ENCODE measurements at regions not wholly inside any gene's neighbourhood (a gene's known extent, or its start where the extent isn't known, plus 50 kb on each side); places are given as distances from the start of the nearest gene placed in this dataset.

DNA sequence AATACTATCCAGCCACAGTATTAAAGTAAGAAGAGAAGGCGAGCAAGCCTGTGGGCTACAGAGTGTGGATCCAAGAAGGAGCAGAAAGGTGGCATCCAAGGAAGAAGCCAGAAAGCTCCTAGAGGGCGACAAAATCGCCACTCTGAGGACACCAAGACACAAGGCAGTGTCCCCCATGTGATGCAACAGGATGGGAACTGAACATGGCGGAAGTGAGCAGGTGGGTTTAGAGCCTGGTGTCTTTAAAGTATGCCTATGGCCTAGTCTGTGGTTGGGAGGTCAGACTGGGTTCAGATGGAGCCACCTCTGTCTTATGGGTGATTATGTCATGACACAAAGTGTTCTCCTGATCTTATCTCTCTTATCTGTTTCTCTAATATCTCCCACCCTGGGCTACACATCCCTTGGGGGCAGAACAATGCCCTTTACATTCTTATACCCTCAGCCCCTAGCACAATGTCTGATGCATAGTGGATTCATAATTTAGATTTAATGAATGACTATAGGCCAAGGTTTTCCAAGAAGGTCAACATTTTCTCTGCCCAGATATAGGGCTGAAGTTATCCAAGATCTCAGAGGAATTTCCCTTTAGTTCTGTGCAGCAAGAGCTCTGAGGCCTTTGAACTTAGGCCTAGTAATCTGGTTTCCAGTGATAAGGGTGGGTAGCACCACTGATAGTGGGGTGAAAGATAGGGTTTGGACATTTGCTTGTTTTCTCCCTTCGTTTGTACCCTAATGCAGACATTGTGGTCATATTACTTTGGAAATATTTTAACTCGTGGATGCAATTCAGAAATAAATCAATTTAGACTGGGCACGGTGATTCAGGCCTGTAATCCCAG is 167.3 kb upstream of the AKIRIN2 start:
- DNase-seq (ENCODE audit: extremely low read depth, low read depth, low spot score): no peak

GRCh38 chr6:87860902-87861301 is 158.9 kb upstream of the AKIRIN2 start:
- DNase-seq (ENCODE audit: extremely low read depth, low read depth, low spot score): no peak

GRCh38 chr6:87858440-87858839 is 156.4 kb upstream of the AKIRIN2 start:
- DNase-seq (ENCODE audit: extremely low read depth, low read depth, low spot score): no peak

DNA sequence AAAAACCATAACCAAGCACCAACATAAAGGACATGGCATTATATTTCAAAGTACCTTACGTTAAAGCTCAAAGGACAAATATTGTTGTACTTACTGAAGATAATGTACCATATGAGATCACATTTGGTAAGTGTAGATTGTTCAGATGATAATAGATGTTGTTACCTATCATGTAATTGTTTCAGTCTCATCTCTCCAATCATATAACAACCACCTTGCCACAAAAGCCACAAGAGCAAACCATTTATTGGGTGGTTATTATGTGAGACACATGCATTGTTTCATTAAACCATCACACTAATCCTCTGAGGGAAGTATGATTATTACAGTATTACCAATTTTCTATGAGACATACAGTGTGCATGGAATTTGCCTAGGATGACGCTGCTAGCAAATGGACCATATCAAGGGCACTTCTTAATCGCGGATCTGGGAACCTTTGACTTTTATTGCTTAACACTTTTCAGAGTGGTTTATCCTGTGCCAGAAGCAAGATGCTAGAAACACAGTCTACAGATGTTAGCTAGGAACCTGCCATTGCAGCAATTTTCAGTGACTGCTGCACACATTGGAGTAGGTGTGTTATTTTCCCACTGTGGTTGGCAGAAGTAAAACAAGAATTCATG is 149.8 kb upstream of the AKIRIN2 start:
- DNase-seq (ENCODE audit: extremely low read depth, low read depth, low spot score): no peak

DNA sequence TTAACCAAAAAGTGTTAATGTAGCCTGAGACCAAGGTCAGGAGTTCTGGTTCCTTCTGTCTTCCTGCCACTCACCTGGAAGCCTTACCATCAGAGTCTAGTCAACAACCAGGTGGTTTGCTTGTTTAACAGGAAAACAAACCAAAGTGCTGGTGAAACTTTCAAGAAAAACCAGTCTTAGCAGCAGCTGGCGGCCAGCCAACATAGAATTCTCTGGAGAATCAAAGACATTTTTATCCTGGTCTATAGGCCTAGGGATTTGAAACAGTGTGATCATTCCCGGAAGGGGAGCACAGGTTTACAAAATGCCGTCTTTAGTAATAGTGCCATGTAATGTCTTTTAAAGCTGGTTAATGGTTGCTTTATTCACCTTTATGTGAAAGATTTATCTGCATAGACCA is 146.6 kb upstream of the AKIRIN2 start:
- DNase-seq (ENCODE audit: extremely low read depth, low read depth, low spot score): no peak

- no peak for DNase-seq (ENCODE audit: extremely low read depth, low read depth, low spot score)
Measured at GRCh38 chr6:87847830-87848210, 145.8 kb upstream of the AKIRIN2 start.

DNA sequence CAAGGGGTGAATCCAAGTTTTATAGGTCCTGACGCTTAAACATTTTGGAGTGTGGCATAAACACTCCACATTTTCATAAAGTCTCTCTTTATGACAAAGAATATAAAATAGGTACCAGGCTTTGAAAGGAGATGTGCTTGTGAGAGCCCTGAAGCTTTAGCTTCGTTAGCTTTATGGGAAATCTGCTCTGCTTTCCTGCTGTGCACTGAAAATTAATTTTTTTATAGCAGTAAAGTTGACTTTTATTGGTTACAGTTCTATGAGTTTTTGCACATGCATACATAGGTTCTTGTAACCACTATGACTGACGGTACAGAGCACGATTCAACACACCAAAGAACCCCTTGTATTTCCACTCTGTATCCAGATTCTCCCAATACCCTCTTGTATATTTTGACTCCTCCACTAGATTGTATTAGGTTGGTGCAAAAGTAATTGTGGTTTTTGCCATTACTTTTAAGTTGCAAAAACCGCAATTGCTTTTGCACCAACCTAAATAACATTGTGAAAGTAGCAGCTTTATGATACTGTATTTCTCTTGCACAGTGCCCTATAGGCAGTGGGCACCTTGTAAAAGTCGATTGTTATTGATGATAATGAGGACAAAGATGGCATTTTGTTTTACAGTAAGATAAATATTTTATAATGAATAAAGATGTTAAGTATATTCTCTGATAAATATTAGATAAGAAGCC is 145.2 kb upstream of the AKIRIN2 start:
- DNase-seq (ENCODE audit: extremely low read depth, low read depth, low spot score): no peak

GRCh38 chr6:87846434-87846833 is 144.4 kb upstream of the AKIRIN2 start:
- no peak for DNase-seq (ENCODE audit: extremely low read depth, low read depth, low spot score)

GRCh38 chr6:87840324-87840723 is 138.3 kb upstream of the AKIRIN2 start:
- DNase-seq (ENCODE audit: extremely low read depth, low read depth, low spot score): no peak

DNA sequence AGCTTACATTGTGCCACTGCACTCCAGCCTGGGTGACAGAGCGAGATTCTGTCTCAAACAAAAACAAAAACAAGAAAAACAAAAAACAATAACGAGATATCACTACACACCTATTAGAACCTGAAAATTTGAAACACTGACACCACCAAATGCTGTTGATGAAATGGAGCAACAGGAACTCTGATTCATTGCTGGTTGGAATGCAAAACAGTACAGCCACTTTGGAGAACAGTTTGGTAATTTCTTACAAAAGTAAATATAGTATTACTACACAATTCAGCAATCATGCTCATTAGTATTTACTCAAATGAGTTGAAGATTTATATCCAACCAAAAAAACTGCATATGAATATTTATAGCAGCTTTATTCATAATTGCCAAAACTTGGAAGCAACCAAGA is 135.8 kb upstream of the AKIRIN2 start:
- DNase-seq (ENCODE audit: extremely low read depth, low read depth, low spot score): no peak

- DNase-seq (ENCODE audit: extremely low read depth, low read depth, low spot score): no peak
Measured at GRCh38 chr6:87837444-87837843, 135.4 kb upstream of the AKIRIN2 start.

DNA sequence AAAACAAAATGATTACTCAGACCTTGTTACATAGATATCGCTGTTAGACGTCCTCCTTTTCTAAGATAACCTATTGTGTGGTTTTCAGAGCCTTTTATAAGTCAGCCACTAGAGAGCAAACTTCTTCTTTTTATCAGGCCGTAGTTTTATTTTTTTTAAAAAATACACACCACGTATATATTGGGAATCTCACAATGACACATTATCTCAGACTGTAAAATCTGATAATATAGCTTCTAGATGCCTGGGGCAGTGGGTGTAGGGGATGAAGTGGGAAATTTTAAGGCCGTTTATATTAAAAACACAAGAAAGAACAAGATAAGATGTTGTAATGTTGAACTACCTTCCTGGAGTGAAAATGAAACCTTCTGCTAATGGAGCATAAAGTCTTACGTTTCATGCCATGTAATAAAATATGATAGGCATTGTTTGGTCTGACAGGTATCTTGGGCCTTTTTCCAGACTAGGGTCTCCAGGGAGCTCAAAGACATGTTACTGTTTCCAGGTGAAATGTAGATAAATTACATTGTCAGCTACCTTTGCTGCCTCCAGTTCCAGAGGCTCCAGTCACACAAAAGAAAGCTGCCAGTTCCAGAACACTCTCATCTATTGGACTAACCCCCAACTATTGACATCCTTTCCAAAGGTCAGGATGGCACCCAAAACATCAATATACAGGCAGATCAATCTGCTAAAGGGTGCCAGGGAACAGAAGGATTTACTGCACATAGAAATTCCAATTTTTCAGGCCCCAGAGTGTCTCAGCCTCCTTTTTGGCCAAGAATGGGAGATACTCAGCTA is 130.2 kb upstream of the AKIRIN2 start:
- peak; percentile 7 for DNase-seq (ENCODE audit: extremely low read depth, low read depth, low spot score)

DNA sequence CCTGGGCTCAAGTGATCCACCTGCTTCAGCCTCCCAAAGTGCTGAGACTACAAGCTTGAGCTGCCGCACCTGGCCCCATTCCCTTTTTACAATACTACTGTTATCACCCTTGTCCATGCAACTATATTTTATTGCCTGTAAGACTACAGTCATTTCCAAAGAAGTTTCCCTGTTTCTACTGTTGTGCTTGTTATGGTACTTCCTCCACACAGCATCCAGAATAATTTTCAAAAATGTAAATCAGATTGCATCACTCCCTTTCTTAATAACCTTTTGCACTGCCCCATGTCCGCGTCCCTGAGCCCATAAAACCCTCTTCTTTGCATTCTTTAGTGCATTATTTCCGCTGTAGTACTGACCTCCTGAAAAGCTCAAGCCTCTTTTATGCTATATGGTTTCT is 128.9 kb upstream of the AKIRIN2 start:
- no peak for DNase-seq (ENCODE audit: extremely low read depth, low read depth, low spot score)

GRCh38 chr6:87829622-87830121 is 127.6 kb upstream of the AKIRIN2 start:
- no peak for DNase-seq (ENCODE audit: extremely low read depth, low read depth, low spot score)

DNA sequence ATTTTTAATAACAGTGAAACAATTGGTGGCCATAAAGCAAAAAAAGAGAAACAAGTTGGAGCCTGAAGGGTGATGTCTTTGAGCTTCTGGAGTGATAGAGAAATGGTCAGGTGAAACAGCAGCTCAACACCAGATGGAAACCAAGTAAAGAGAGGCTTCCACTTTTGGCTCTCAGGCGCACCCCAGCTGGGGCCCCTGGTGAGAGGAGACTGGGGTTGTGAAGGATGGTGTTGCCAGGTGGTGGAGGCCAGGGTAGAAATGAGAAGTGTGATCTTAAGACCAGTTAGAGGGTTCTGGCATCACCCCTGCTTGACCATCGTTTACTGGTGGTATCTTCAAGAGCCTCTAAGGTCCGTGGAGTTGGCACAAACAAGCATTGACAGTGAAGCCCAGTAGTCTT is 126.0 kb upstream of the AKIRIN2 start:
- no peak for DNase-seq (ENCODE audit: extremely low read depth, low read depth, low spot score)

DNA sequence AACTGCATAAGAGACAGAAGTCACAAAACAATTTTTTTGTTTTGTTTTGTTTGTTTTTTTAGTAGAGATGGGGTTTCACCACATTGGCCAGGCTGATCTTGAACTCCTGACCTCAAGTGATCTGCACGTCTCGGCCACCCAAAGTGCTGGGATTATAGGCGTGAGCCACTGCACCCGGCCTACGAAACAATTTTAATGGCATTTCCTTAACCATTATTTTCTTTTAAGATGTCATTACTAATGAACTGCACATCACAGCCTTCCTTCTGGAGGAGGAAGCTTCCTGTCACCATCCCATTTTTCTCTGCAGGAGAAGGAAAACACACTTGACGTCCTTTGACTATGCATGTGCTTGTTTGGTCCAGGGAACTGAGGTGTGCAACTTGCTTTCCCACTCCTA is 125.3 kb upstream of the AKIRIN2 start:
- DNase-seq (ENCODE audit: extremely low read depth, low read depth, low spot score): no peak

- no peak for DNase-seq (ENCODE audit: extremely low read depth, low read depth, low spot score)
Measured at GRCh38 chr6:87826424-87826823, 124.4 kb upstream of the AKIRIN2 start.

- DNase-seq (ENCODE audit: extremely low read depth, low read depth, low spot score): peak; percentile 4
Measured at GRCh38 chr6:87825821-87826221, 123.8 kb upstream of the AKIRIN2 start.

GRCh38 chr6:87824958-87825491 is 123.0 kb upstream of the AKIRIN2 start:
- DNase-seq (ENCODE audit: extremely low read depth, low read depth, low spot score): no peak

DNA sequence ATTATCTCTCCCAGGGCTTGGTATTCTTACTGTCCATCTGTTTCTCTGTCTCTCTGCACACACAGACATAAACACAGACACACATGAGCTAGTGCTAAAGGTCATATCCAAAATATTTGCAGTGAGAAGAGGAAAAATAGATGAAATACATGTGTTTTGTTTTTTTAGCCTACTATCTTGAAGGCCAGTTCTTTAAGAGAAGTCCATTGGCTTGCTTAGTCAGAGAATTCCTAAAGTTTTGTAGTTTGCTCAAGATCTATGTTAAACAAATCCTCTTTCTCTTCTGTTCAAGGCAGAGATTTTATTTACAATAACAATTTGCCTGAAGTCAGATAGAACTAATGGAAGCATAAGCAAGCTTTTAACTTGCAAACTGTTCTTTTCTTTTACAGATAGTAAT is 120.0 kb upstream of the AKIRIN2 start:
- no peak for DNase-seq (ENCODE audit: extremely low read depth, low read depth, low spot score)
